SK-N-SH (cell line): ENCODE measurements at regions not wholly inside any gene's neighbourhood (a gene's known extent, or its start where the extent isn't known, plus 50 kb on each side); places are given as distances from the start of the nearest gene placed in this dataset.

Experiments used
- GABPA ChIP-seq: IDR thresholded peaks from 2 replicates; pipeline ENCODE4 v1.4.0; 2012; ENCODE audit warnings: low read depth, mild to moderate bottlenecking
- NRF1 ChIP-seq: IDR thresholded peaks from 2 replicates; pipeline ENCODE4 v1.6.1; 2012; ENCODE audit warnings: low read depth, mild to moderate bottlenecking, low read length
- POLR2AphosphoS5 ChIP-seq: IDR thresholded peaks from 2 replicates; pipeline ENCODE4 v1.6.1; 2012; ENCODE audit warnings: low read depth, low read length
- RXRA ChIP-seq: IDR thresholded peaks from 2 replicates; pipeline ENCODE4 v1.4.0; 2012; ENCODE audit warnings: low read depth, mild to moderate bottlenecking, borderline replicate concordance
- SIN3A ChIP-seq: IDR thresholded peaks from 2 replicates; pipeline ENCODE4 v1.6.1; 2012; ENCODE audit warnings: low read depth, mild to moderate bottlenecking, low read length, moderate library complexity, borderline replicate concordance
- YY1 ChIP-seq: IDR thresholded peaks from 2 replicates; pipeline ENCODE4 v1.4.0; 2012; ENCODE audit warnings: low read depth, mild to moderate bottlenecking
- TF ChIP-seq, protein P1 (sequence below): fragments of 200-600 bp; sonication (generic); IDR thresholded peaks from 2 replicates; pipeline ENCODE4 v1.6.1; 2017; ENCODE audit warnings: antibody characterized with exemption, mild to moderate bottlenecking, moderate library complexity
- TF ChIP-seq, protein P2 (sequence below): IDR thresholded peaks from 2 replicates; pipeline ENCODE4 v1.6.1; 2012; ENCODE audit warnings: mild to moderate bottlenecking, low read depth, low read length, moderate library complexity

- TF ChIP-seq, protein P1, sequence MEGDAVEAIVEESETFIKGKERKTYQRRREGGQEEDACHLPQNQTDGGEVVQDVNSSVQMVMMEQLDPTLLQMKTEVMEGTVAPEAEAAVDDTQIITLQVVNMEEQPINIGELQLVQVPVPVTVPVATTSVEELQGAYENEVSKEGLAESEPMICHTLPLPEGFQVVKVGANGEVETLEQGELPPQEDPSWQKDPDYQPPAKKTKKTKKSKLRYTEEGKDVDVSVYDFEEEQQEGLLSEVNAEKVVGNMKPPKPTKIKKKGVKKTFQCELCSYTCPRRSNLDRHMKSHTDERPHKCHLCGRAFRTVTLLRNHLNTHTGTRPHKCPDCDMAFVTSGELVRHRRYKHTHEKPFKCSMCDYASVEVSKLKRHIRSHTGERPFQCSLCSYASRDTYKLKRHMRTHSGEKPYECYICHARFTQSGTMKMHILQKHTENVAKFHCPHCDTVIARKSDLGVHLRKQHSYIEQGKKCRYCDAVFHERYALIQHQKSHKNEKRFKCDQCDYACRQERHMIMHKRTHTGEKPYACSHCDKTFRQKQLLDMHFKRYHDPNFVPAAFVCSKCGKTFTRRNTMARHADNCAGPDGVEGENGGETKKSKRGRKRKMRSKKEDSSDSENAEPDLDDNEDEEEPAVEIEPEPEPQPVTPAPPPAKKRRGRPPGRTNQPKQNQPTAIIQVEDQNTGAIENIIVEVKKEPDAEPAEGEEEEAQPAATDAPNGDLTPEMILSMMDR, result no peak
- TF ChIP-seq POLR2AphosphoS5, result no peak
- no peak for TF ChIP-seq NRF1
- no peak for TF ChIP-seq YY1
- TF ChIP-seq GABPA, result no peak
- no peak for TF ChIP-seq RXRA
- no peak for TF ChIP-seq SIN3A
- TF ChIP-seq, protein P2, sequence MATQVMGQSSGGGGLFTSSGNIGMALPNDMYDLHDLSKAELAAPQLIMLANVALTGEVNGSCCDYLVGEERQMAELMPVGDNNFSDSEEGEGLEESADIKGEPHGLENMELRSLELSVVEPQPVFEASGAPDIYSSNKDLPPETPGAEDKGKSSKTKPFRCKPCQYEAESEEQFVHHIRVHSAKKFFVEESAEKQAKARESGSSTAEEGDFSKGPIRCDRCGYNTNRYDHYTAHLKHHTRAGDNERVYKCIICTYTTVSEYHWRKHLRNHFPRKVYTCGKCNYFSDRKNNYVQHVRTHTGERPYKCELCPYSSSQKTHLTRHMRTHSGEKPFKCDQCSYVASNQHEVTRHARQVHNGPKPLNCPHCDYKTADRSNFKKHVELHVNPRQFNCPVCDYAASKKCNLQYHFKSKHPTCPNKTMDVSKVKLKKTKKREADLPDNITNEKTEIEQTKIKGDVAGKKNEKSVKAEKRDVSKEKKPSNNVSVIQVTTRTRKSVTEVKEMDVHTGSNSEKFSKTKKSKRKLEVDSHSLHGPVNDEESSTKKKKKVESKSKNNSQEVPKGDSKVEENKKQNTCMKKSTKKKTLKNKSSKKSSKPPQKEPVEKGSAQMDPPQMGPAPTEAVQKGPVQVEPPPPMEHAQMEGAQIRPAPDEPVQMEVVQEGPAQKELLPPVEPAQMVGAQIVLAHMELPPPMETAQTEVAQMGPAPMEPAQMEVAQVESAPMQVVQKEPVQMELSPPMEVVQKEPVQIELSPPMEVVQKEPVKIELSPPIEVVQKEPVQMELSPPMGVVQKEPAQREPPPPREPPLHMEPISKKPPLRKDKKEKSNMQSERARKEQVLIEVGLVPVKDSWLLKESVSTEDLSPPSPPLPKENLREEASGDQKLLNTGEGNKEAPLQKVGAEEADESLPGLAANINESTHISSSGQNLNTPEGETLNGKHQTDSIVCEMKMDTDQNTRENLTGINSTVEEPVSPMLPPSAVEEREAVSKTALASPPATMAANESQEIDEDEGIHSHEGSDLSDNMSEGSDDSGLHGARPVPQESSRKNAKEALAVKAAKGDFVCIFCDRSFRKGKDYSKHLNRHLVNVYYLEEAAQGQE, result no peak
These were observed 367.3 kb upstream of the IMPG1 start for GRCh38 chr6:76439811-76440210.
